Endothelial cell of umbilical vein (primary cell): ENCODE measurements at regions not wholly inside any gene's neighbourhood (a gene's known extent, or its start where the extent isn't known, plus 50 kb on each side); places are given as distances from the start of the nearest gene placed in this dataset.

Experiments used
- BruUV-seq: library from RNA; stranded (reverse); fragments of 400-500 nt; replicated peaks from 2 replicates; lab custom pipeline; 2021; lab: Mats Ljungman, UMichigan
- CTCF ChIA-PET: fragments of 300-600, 350-600 bp; sonication (Branson Sonifier 250); formaldehyde crosslinking; loops from one replicate; lab custom pipeline; 2021; ENCODE audit warnings: antibody characterized with exemption, inconsistent platforms; lab: Charles Lee
- POLR2A ChIA-PET: fragments of 300-600, 350-600 bp; sonication (Branson Sonifier 250); formaldehyde crosslinking; loops from one replicate; lab custom pipeline; 2021; ENCODE audit warnings: antibody characterized with exemption, inconsistent platforms; lab: Charles Lee
- DNase-seq: peaks from one replicate; pipeline ENCODE4 v3.0.0-alpha.2; 2011; ENCODE audit warnings: low read depth, low spot score
- FAIRE-seq: peaks from 2 replicates; lab custom pipeline; 2011; peaks lifted over from hg19 to GRCh38; lab: Jason Lieb, UNC
- H2AFZ ChIP-seq: 2 replicates; pipeline ENCODE4 v1.6.0; 2012; ENCODE audit warnings: low read depth, low read length, control low read depth, inconsistent platforms
- H3K27ac ChIP-seq: 2 replicates; pipeline ENCODE4 v1.5.1; 2011; ENCODE audit warnings: low read depth, mild to moderate bottlenecking, control low read depth, low read length, moderate library complexity; ENCODE audit not compliant: insufficient read depth
- H3K27me3 ChIP-seq, 2 experiments: 2 replicates each; pipeline versions ENCODE4 v1.6.0 to v1.6.1; 2011; ENCODE audit warnings: low read length in 2 of 2, mixed read lengths in 1 of 2; ENCODE audit not compliant: control insufficient read depth in 2 of 2, insufficient read depth in 2 of 2
- H3K36me3 ChIP-seq, 2 experiments: 2 replicates in 1 of 2; 3 replicates in 1 of 2; pipeline ENCODE4 v1.5.1; 2011; ENCODE audit warnings: low read length in 2 of 2, mild to moderate bottlenecking in 1 of 2, moderate library complexity in 1 of 2; ENCODE audit not compliant: control insufficient read depth in 2 of 2, insufficient read depth in 2 of 2; ENCODE audit errors: extremely low read depth in 1 of 2
- H3K4me1 ChIP-seq: 3 replicates; pipeline ENCODE4 v1.5.1; 2011; ENCODE audit warnings: mild to moderate bottlenecking, low read length; ENCODE audit not compliant: control insufficient read depth, insufficient read depth; ENCODE audit errors: extremely low read depth
- H3K4me2 ChIP-seq: 2 replicates; pipeline ENCODE4 v1.6.1; 2011; ENCODE audit warnings: low read length, control low read depth, mixed read lengths; ENCODE audit not compliant: insufficient read depth
- H3K4me3 ChIP-seq, 3 experiments: fragments of 200-600 bp in 1 of 3; sonication (generic), shearing (Covaris generic) in 1 of 3; replicated peaks in 1 of 3; 2 replicates each; pipeline ENCODE4 v1.5.1; 2011 to 2016; ENCODE audit warnings: control low read depth in 3 of 3, low read length in 3 of 3, mild to moderate bottlenecking in 2 of 3, inconsistent platforms in 1 of 3, low read depth in 1 of 3, moderate library complexity in 1 of 3; ENCODE audit not compliant: insufficient read depth in 1 of 3
- H3K79me2 ChIP-seq: 2 replicates; pipeline ENCODE4 v1.6.0; 2012; ENCODE audit warnings: low read length, inconsistent platforms; ENCODE audit not compliant: control insufficient read depth, insufficient read depth
- H3K9ac ChIP-seq: replicated peaks from 2 replicates; pipeline ENCODE3; 2011; ENCODE audit warnings: low read length, control low read depth; ENCODE audit not compliant: insufficient read depth; ENCODE audit errors: extremely low read depth
- H3K9me1 ChIP-seq: replicated peaks from 3 replicates; pipeline ENCODE4 v1.6.0; 2011; ENCODE audit warnings: mild to moderate bottlenecking, low read length; ENCODE audit not compliant: control insufficient read depth, insufficient read depth; ENCODE audit errors: extremely low read depth
- H3K9me3 ChIP-seq: replicated peaks from 2 replicates; pipeline ENCODE4 v1.5.1; 2012; ENCODE audit warnings: low read length, inconsistent platforms; ENCODE audit not compliant: control insufficient read depth, insufficient read depth
- H4K20me1 ChIP-seq: replicated peaks from 2 replicates; pipeline ENCODE3; 2011; ENCODE audit warnings: mild to moderate bottlenecking, low read length; ENCODE audit not compliant: control insufficient read depth, insufficient read depth; ENCODE audit errors: extremely low read depth
- CTCF ChIP-seq, 2 donors: IDR thresholded peaks; 1 replicate in 1 of 2; 2 replicates in 1 of 2; pipeline ENCODE4 v1.5.1; 2011; ENCODE audit warnings: low read length in 2 of 2, mild to moderate bottlenecking in 2 of 2, moderate library complexity in 2 of 2, control low read depth in 1 of 2, inconsistent platforms in 1 of 2, low read depth in 1 of 2; ENCODE audit not compliant: insufficient read depth in 1 of 2; ENCODE audit errors: extremely low read depth in 1 of 2
- EZH2 ChIP-seq: IDR thresholded peaks from 2 replicates; pipeline ENCODE4 v1.6.1; 2012; ENCODE audit warnings: borderline replicate concordance, low read depth, mild to moderate bottlenecking, moderate library complexity, low read length, inconsistent platforms; ENCODE audit not compliant: severe bottlenecking
- FOS ChIP-seq: IDR thresholded peaks from 2 replicates; pipeline ENCODE4 v1.6.1; 2011; ENCODE audit warnings: mild to moderate bottlenecking, low read length, moderate library complexity, borderline replicate concordance; ENCODE audit not compliant: insufficient read depth
- GATA2 ChIP-seq: IDR thresholded peaks from 2 replicates; pipeline ENCODE4 v1.7.0; 2011; ENCODE audit warnings: low read depth, mild to moderate bottlenecking, moderate library complexity, mixed read lengths, low read length; ENCODE audit not compliant: insufficient read length, insufficient read depth
- JUN ChIP-seq: IDR thresholded peaks from 2 replicates; pipeline ENCODE4 v1.6.1; 2011; ENCODE audit warnings: borderline replicate concordance, low read depth; ENCODE audit not compliant: insufficient read length, insufficient read depth
- MYC ChIP-seq: IDR thresholded peaks from one replicate; pipeline ENCODE4 v1.6.1; 2011; ENCODE audit warnings: mild to moderate bottlenecking, low read depth, low read length
- POLR2A ChIP-seq: IDR thresholded peaks from 2 replicates; pipeline ENCODE4 v1.6.1; 2012; ENCODE audit warnings: low read depth, mild to moderate bottlenecking, control low read depth, low read length
- POLR2AphosphoS5 ChIP-seq: IDR thresholded peaks from 2 replicates; pipeline ENCODE4 v1.6.1; 2012; ENCODE audit warnings: low read depth, mild to moderate bottlenecking, control low read depth, low read length, moderate library complexity; ENCODE audit not compliant: insufficient read depth
- dilution Hi-C: fragments of 300-500 bp; cut with MboI; formaldehyde crosslinking; loops from one replicate; pipeline ENCODE4 v1.15.0; 2019; ENCODE audit warnings: low sequenced_read_pairs; ENCODE audit not compliant: extremely low pct_ligation_motif_present
- intact Hi-C: fragments of 100-400 bp; cut with micrococcal nuclease; formaldehyde crosslinking; loops from one replicate; pipeline ENCODE4 v1.10.0; 2022
- TF ChIP-seq, protein P1 (sequence below): IDR thresholded peaks from 2 replicates; pipeline ENCODE4 v1.6.1; 2011; ENCODE audit not compliant: insufficient read depth, insufficient read length

DNA sequence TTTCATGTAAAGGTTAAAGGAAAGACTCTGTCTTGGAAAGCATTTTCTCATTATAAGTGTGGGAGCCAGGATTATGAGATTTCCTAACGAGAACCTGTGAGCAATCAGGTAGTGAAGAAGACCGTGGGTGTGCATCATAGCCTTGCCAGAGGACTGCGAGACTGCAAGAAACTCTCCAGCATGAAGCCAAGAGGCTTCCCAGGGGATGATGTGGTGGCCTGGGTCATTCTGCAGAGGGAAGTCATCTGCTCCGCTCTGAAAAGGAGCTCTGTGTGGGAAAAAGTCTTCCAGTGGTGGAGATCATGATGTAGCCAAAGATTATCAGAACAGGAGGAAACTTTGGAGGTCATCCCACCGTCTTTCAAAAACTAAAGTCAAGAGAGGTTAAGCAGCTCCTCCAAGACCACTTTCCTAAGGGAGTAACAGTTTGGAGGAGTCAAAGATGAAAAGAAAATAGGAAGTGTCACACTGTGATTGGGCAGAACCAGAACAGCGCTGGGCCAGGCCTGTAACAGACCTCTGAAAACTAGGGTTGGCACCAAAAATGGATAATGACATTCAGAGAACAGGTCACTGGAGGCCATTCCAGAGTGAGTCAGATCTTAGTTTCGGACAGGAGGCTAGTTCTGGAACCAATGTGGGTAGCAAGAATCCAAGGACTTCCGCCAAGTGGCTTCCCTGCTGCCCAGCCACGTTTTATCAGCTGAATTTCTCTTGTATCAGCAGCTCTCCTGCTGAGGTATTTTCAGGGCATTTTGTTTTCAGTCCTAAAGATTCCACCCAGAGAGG is 113.0 kb downstream of the LRATD1 start:
- no peak overlapping the region for H3K4me2 ChIP-seq
- H3K27ac ChIP-seq = no peak overlapping the region
- BruUV-seq = no TSS peak
- ChIA-PET POLR2A (no interaction called here), CTCF (no interaction called here)
- dilution Hi-C loops (no loop called here), intact Hi-C loops (no loop called here)
- H2AFZ ChIP-seq = no peak overlapping the region
- no peaks in the 10 kb centered on the region for H4K20me1 ChIP-seq
- no peak overlapping the region for H3K9ac ChIP-seq
- no peaks in the 10 kb centered on the region for H3K79me2 ChIP-seq
- H3K4me3 ChIP-seq = no peak overlapping the region
- H3K27me3 ChIP-seq = no peaks in the 10 kb centered on the region
- DNase-seq (no peak), FAIRE-seq (no peak)
- H3K4me1 ChIP-seq = no peaks in the 10 kb centered on the region
- TF ChIP-seq GATA2 (no peak), CTCF (IDR thresholded peaks at IDR 0.05; ENCODE audit: extremely low read depth in 1 of 2, insufficient read depth in 1 of 2, low read depth in 1 of 2, low read length in 2 of 2) (no peak), POLR2A (no peak), POLR2AphosphoS5 (no peak), FOS (no peak), JUN (no peak), MYC (no peak), EZH2 (no peak)
- TF ChIP-seq, protein P1, sequence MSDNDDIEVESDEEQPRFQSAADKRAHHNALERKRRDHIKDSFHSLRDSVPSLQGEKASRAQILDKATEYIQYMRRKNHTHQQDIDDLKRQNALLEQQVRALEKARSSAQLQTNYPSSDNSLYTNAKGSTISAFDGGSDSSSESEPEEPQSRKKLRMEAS = no peak
- H3K9me1 ChIP-seq = no peaks in the 10 kb centered on the region
- H3K36me3 ChIP-seq = no peaks in the 10 kb centered on the region
- H3K9me3 ChIP-seq = no peaks in the 10 kb centered on the region
